DND-41 (cell line): ENCODE measurements at regions not wholly inside any gene's neighbourhood (a gene's known extent, or its start where the extent isn't known, plus 50 kb on each side); places are given as distances from the start of the nearest gene placed in this dataset.

Experiments
- CTCF ChIP-seq: IDR thresholded peaks from 2 replicates; pipeline ENCODE4 v1.5.1; 2012; ENCODE audit warnings: borderline replicate concordance, low read length, moderate library complexity, mild to moderate bottlenecking; ENCODE audit not compliant: poor library complexity, severe bottlenecking; ENCODE audit errors: extremely low read depth
- EZH2 ChIP-seq: IDR thresholded peaks from 3 replicates; pipeline ENCODE4 v1.6.1; 2012; ENCODE audit warnings: borderline replicate concordance, low read depth, mild to moderate bottlenecking, moderate library complexity, low read length, inconsistent platforms; ENCODE audit not compliant: severe bottlenecking

DNA sequence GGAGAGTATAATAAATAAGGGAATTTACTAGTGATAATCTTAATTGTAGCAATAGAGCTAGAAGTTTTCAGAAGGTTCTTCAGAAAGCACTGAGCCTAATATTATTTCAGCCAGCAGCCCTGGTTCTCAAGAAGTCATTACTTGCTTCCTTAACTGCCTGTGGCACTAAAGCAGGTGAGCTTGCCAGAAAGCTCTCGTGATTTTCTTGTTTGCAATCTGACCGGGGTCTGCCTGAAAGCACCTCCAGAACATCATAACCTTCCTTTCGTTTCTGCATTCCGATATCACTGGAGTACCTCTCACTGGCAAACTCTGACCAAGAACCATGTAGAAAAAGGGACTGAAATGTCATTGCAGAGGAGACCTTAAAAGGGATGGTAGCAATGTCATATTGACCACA, 510.3 kb downstream of the ZIC1 start:
- TF ChIP-seq CTCF (no peak), EZH2 (no peak)
